Psoas muscle (tissue), 7 donors: ENCODE measurements at regions not wholly inside any gene's neighbourhood (a gene's known extent, or its start where the extent isn't known, plus 50 kb on each side); places are given as distances from the start of the nearest gene placed in this dataset.
"Not testable (repeated sequence)": the region's sequence is repeated elsewhere in the genome, so short reads cannot be mapped to it uniquely, and the experiment has no call there.

Experiments
- ATAC-seq, 4 donors: fragments of 200-7000 bp; cut with Tn5 transposase; one replicate each; pipeline ENCODE4 v1.9.1; 2020; ENCODE audit warnings: moderate library complexity in 3 of 4, mild to moderate bottlenecking in 2 of 4
- DNase-seq, 2 donors: peaks; one replicate each; pipeline ENCODE4 v3.0.0-alpha.2; 2020
- H3K27ac ChIP-seq: fragments of 200-600 bp; one replicate; pipeline ENCODE4 v1.8.0; 2022
- H3K27me3 ChIP-seq, 3 donors: fragments of 200-600 bp in 1 of 3; one replicate each; pipeline versions ENCODE4 v1.6.1 to v1.8.0; 2013 to 2022; ENCODE audit warnings: low read length in 2 of 3, mild to moderate bottlenecking in 2 of 3, moderate library complexity in 1 of 3; ENCODE audit not compliant: insufficient read depth in 3 of 3
- H3K36me3 ChIP-seq, 2 donors: fragments of 200-600 bp in 1 of 2; one replicate each; pipeline versions ENCODE4 v1.6.1 to v1.8.0; 2013 to 2022; ENCODE audit warnings: low read depth in 1 of 2, mild to moderate bottlenecking in 1 of 2, moderate library complexity in 1 of 2; ENCODE audit not compliant: insufficient read depth in 1 of 2
- H3K4me1 ChIP-seq: fragments of 200-600 bp; one replicate; pipeline ENCODE4 v1.8.0; 2022
- H3K4me3 ChIP-seq: fragments of 200-600 bp; one replicate; pipeline ENCODE4 v1.8.0; 2022; ENCODE audit warnings: mild to moderate bottlenecking
- H3K9me3 ChIP-seq: fragments of 200-600 bp; one replicate; pipeline ENCODE4 v1.8.0; 2022
- CTCF ChIP-seq: fragments of 200-600 bp; IDR thresholded peaks from one replicate; pipeline ENCODE4 v1.8.0; 2022; ENCODE audit warnings: antibody characterized with exemption
- WGBS, 3 donors: extraction: QIAGEN DNeasy Blood & Tissue Kit; methylation state at CpG; one replicate each; pipeline versions ENCODE4 v1.1.6 to v1.1.7; 2013; 5-methylcytosine and 5-hydroxymethylcytosine counted together
- intact Hi-C, 2 donors: fragments of 100-400 bp; cut with DNase I; formaldehyde crosslinking; loops; one replicate each; pipeline versions ENCODE4 v1.11.0 to v1.14.2; 2022
- donor health status: healthy with polysubstance abuse.
- donor health status: DM: no; HTN: no; CAD: no; lungs with moderate emphysema.
- donor health status: Bipolar disorder and iron deficiency.
- donor health status: healthy.
- donor health status: DM: yes; HTN: yes; CAD: no.
- donor health status: DM: no; HTN: no; CAD: no.
- donor health status: DM: yes; HTN: yes; CAD: no.

- Histone ChIP-seq H3K27me3 (peaks cover 0 to 3% (median 0%) of the 10 kb centered on the region in 3 donors), H3K27ac (no peak overlapping the region), H3K9me3 (no peaks in the 10 kb centered on the region), H3K36me3 (no peaks in the 10 kb centered on the region), H3K4me1 (no peaks in the 10 kb centered on the region), H3K4me3 (no peak overlapping the region)
- intact Hi-C loops = no loop called here
- WGBS, 3 donors = 52 to 63% (median 58%) methylated on average over 1 of the region's 1 CpG
- ATAC-seq = no peak
- DNase-seq = no peak
- TF ChIP-seq CTCF = no peak
Observed at GRCh38 chr11:127962416-127962815, 624.9 kb downstream of the ETS1 start.

DNA sequence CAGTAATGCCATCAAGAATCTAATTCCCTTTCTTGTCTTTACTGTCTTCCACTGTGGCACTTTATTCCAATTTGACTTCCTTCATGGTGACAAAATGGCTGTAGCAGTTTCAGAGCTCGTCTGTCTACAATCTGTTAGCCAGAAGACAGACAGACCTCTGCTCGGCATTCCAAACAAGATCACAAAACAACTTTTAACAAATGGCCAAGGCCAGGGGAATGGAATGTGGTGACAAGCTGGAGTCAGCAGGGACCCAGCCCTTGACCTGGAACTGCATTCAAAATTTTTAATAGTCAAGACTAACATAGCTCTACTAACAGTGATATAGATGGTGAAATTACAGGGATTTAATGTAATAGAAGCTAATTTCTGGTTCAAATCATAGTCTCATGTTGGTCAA lies 637.2 kb downstream of the ETS1 start:
- no peak for TF ChIP-seq CTCF

DNA sequence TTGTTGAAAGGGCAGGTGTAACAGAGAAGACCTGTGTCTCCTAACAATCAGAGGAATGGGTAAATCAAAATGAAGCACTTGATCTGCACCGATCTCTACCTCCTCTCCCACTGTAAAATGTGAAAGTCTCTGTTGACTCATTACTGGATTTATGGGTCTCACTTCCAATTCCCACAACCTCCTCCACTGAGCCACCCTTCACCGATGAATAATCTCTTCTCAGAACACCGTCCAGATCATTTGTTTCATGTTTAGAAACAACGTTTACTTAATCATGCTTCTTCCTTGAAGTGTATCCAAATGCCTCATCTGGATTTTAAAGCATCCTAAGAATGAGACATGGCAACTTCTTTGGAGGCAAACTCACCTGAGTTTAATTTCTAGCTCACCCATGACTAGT lies 643.6 kb downstream of the ETS1 start:
- intact Hi-C loops = no loop called here
- peaks cover 0 to 2% (median 0%) of the 10 kb centered on the region in 3 donors for H3K27me3 ChIP-seq
- no peaks in the 10 kb centered on the region for H3K9me3 ChIP-seq
- no peak overlapping the region for H3K27ac ChIP-seq
- no peaks in the 10 kb centered on the region for H3K4me1 ChIP-seq
- no peak overlapping the region for H3K4me3 ChIP-seq
- TF ChIP-seq CTCF = no peak
- no peak for DNase-seq
- WGBS, 3 donors = 62 to 64% (median 64%) methylated on average over 4 of the region's 4 CpGs
- no peaks in the 10 kb centered on the region for H3K36me3 ChIP-seq
- no peak for ATAC-seq

More for the DNA sequence above, 637.2 kb downstream of the ETS1 start:
- 31 to 46% (median 37%) methylated on average over 2 of the region's 2 CpGs for WGBS, 3 donors
- H3K36me3 ChIP-seq = no peaks in the 10 kb centered on the region
- H3K4me1 ChIP-seq = no peaks in the 10 kb centered on the region
- H3K4me3 ChIP-seq = no peak overlapping the region
- no peak overlapping the region for H3K27ac ChIP-seq
- intact Hi-C loops = no loop called here
- H3K9me3 ChIP-seq = no peaks in the 10 kb centered on the region
- DNase-seq = no peak
- no peak for ATAC-seq
- no peaks in the 10 kb centered on the region for H3K27me3 ChIP-seq

- ATAC-seq = no peak
- Histone ChIP-seq H3K36me3 (no peaks in the 10 kb centered on the region), H3K4me3 (no peak overlapping the region), H3K9me3 (no peaks in the 10 kb centered on the region), H3K27ac (no peak overlapping the region), H3K4me1 (no peaks in the 10 kb centered on the region), H3K27me3 (peaks cover 0 to 2% (median 0%) of the 10 kb centered on the region in 3 donors)
- no peak for TF ChIP-seq CTCF
- WGBS, 3 donors = 87 to 93% (median 91%) methylated on average over 5 of the region's 5 CpGs
- intact Hi-C loops = no loop called here
- no peak for DNase-seq
Observed at GRCh38 chr11:127943152-127943551, 644.2 kb downstream of the ETS1 start.

GRCh38 chr11:127941554-127941953 lies 645.8 kb downstream of the ETS1 start:
- H3K9me3 ChIP-seq, H3K36me3 ChIP-seq, H3K27me3 ChIP-seq, H3K4me1 ChIP-seq, intact Hi-C loops, H3K27ac ChIP-seq, H3K4me3 ChIP-seq, ATAC-seq, DNase-seq: not testable (repeated sequence)
- WGBS, 3 donors = 92 to 93% (median 93%) methylated on average over 17 of the region's 17 CpGs
